Myocyte (in vitro differentiated cells): ENCODE measurements at regions not wholly inside any gene's neighbourhood (a gene's known extent, or its start where the extent isn't known, plus 50 kb on each side); places are given as distances from the start of the nearest gene placed in this dataset.
A peak's percentile ranks its signal among the peaks of the same experiment; 100 is the strongest.

ENCODE experiments used
- DNase-seq: peaks from one replicate; pipeline ENCODE4 v3.0.0-alpha.2; 2012; ENCODE audit warnings: low read depth

DNA sequence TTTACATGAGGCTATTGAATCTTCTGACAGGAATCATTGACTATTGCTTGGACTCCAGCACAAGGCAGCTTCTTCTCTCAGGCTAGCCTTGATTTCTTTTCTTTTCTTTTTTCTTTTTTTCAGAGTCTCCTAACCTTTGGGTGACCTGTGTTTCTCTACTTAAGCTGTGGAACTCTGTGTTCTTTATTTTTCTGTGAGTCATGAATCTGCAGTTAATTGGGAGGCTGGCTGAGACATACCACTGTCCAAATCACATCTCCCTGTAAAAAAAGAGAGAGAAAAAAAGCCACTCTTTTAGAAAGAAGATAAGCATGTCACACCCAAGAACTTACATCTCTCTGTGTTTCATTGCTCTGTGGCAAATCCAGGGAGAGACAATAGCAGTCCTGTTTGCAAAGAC lies 681.2 kb upstream of the TSPY4 start:
- DNase-seq = no peak

DNA sequence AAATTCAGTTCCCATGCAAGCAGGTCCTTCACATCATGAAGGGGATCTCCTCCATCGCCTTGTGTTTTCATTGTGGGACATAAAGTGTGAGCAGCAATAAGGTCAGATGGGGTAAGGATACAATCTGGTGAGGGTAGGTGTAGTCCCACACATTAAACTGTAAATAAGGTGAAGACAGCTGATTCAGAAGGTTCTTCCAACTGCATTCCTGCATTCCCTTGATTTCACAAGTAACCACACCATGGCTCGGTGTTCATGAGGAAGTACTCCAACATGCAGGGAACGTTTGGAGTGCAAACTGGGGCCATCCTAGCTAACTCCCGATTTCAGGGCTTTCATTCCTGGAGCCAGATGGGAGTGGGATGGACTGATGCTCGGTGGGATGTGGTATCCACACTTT lies 680.7 kb upstream of the TSPY4 start:
- DNase-seq = no peak

DNA sequence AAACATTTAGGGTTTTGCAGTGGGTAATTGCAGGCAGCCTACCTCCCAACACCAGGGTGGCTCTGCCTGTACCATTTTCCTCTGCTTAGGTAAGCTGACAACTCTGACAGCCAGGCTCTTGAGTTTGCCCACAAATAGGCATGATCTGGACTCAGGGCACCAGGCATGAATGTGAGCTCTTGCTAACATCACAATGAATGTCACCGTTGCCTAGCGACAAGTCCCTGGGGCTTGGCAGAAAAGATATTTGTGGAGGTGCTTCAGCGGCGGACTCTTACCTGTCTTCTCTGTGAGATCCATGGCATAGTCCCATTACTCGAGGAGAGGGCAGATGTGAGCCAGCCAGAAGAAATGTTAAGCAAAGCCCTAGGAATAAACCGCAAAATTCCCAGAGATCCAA lies 677.5 kb upstream of the TSPY4 start:
- DNase-seq = no peak

DNA sequence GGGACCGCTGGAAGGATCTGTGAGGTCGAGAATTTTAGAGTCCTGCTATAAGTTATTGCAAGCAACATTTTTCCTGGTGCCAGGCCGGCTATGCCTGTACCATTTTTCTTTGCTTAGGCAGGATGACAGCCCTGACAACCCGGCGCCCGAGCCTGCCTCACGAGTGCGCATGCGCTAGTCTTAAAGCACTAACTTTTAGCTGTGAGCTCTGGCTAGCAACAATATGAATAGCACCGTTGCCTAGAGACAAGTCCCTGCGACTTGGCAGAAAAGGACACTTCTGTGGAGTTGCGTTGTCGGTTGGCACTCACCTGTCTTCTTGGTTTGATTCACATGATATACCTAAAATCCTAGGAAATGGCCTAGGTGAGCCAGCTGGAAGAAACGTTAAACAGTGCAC lies 663.4 kb upstream of the TSPY4 start:
- no peak for DNase-seq

DNA sequence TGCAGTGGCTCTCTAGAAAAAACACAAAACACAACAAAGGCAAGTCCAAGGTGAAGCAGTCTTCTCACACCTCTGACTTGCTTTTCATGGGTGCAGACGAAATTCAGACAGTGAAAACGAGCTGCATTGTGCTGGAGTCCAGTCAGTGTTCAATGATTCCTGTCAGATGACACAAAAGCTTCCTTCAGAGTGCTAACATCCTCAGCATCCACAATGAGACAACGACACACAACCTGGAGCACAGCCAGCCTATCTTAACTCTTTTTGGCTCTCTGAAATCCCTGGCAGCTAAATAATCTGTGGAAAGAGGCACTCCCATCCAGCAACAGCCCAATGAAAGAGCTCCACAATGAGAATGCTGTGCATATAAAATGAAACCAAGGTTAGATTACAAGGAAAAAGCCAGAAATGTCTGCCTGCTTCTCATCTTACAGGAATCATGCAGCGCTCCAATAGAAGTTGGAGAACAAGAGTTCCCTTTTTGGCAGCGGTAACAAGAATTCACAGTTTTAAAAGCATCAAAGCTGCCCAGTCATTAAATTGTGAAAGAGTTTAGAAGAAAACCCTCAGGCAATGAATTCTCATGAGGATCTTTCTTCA lies 659.8 kb upstream of the TSPY4 start:
- no peak for DNase-seq

DNA sequence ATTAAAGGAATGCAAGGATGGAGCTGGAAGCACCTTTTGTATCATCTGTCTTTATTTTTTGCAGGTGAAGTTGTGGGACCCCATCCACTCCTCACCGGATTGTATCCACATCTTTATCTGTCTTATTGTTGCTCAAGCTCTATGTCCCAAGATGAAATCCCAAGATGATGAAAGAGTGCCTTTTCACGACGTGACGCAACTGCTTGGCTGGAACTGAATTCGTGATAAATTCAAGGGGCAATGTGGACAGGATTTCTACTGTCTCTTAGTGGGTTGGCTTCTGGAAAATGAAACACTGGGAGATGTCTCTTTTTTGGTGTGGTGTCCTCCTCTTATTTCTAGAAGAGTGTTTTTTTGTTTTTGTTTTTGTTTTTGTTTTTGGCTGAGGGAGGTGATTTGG lies 650.1 kb upstream of the TSPY4 start:
- DNase-seq = no peak

DNA sequence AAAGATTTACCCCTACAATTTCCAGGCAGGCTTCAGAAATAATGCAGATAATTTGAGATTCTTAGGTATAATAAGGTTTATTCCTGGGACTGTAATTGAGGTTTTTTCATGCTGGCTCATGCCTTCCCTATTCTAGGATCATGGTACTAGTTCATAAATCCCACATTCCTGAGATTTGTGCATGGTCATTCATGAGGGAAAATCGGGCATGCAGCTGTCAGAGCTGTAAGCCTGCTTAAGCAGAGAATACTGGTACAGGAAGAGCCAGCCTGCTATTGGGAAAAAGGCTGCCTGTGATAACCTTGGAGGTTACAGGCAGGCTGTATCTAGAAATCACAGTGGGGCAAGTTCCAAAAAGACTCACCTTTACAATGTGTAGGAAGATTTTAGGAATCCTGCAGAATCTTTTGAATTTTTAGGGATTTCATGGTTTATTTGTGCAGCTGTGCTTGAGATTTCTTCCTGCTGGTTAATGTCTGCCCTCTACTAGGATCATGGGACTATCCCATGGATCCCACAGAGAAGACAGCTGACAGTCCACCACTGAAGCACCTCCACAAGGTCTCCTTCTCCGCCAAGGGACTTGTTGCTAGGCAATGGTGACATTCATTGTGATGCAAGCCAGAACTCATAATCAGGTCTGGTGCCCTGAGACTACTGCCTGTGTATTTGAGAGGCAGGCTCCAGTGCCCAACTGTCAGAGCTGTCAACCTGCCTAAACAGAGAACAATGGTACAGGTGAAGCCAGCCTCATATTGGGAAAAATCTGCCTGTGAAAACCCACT lies 646.2 kb upstream of the TSPY4 start:
- peak; percentile 55 for DNase-seq

DNA sequence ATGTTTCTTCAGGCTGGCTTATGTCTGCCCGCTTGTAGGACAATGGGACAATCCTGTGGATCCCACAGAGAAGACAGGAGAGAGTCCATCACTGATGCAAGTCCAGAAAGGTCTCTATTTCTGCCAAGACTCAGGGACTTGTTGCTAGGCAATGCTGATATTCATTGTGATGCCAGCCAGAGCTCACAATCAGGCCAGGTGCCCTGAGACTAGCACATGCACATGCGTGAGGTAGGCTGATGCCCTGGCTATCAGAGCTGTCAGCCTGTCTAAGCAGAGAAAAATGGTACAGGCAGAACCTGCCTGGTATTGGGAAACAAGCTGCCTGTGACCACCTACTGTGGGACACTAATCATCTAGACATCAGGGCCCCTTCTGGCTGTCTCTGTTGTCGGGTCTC lies 638.7 kb upstream of the TSPY4 start:
- no peak for DNase-seq

DNA sequence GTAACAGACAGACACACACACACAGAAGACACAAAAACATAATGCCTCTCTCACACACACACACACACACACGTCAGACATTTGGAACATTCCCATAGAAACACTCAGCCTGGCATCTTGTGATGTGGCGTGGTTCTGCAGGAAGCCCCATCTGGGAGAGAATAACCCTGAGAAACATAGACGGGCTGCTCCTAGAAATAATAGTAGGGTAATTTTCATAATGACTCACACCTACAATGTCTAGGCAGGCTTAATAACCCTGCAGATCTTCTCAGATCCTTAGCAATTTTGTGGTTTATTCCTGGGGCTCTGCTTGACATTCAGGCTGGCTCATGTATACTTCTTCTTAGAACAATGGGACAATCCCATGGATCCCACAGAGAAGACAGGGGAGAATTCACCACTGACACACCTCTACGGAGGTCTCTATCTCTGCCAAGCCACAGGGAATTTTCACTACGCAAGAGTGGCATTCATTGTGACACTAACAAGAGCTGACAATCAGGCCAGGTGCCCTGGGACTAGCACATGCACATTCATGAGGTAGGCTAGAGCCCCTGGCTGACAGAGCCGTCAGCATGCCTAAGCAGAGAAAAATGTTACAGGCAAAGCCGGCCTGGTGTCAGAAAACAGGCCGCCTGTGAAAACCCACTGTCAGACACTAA lies 631.5 kb upstream of the TSPY4 start:
- no peak for DNase-seq

DNA sequence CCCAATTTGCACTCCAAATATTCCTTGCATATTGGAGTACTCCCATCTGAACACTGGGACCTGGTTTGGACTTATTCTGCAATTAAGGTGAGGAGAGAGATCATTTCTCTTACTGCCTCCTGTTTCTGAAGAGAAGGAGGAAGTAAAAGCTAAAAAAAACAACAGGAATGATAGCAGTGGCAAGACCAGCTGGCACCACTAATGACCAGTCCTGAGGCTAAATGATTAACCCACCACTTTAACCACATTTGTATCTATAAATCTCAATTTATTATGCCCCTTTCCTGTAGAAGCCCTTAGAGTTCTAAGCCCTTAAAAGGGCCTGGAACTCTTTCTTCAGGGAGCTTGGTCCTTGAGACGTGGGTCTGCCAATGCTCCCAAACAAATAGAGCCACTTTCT lies 625.0 kb upstream of the TSPY4 start:
- no peak for DNase-seq

DNA sequence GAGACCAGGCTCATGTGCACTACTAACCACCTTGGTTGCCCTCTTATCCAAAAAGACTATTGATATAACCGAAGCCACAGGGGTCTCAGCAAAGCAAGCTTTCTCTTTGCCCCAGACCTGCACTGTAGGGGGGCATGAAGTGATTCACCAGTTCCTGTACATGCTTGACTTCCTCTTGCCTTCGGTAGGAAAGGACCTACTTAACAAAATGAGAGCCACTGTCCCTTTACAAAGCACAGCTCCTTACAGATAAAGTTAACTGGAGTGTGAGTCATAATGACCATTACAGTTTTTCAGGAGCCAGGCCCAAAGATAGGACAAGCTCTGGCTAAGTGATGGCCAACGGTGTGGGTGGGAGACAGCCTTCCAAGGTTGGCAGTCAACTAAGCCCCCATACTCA lies 622.0 kb upstream of the TSPY4 start:
- DNase-seq = no peak

DNA sequence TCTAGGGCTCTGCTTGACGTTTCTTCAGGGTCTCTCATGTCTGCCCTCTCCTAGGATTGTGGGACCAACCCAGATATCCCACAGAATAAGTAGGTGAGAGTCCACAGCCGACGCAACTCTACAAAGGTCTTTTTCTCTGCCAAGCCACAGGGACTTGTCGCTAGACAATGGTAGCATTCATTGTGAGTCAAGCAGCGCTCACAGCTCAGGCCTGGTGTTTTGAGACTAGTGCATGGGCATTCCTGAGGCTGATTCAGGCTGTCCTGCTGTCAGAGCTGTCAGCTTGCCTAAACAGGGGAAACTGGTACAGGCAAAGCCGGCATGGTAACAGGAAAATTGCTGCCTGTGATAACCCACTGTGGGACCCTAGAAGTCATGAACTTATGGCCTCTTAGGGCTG lies 610.6 kb upstream of the TSPY4 start:
- DNase-seq = no peak

DNA sequence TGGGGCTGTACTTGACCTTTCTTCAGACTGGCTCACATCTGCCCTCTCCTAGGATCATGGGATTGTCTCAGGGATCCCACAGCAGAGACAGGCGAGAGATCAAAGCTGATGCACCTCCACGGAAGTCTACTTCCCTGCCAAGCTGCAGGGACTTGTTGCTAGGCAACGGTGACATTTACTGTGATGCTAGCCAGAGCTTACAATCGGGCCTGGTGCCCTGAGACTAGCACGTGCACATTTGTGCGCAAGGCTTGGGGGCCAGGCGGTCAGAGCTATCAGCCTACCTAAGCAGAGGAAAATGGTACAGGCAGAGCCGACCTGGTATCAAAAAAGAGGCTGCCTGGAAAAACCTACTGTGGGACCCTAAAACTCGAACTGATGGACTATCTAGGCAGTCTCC lies 607.3 kb upstream of the TSPY4 start:
- no peak for DNase-seq

DNA sequence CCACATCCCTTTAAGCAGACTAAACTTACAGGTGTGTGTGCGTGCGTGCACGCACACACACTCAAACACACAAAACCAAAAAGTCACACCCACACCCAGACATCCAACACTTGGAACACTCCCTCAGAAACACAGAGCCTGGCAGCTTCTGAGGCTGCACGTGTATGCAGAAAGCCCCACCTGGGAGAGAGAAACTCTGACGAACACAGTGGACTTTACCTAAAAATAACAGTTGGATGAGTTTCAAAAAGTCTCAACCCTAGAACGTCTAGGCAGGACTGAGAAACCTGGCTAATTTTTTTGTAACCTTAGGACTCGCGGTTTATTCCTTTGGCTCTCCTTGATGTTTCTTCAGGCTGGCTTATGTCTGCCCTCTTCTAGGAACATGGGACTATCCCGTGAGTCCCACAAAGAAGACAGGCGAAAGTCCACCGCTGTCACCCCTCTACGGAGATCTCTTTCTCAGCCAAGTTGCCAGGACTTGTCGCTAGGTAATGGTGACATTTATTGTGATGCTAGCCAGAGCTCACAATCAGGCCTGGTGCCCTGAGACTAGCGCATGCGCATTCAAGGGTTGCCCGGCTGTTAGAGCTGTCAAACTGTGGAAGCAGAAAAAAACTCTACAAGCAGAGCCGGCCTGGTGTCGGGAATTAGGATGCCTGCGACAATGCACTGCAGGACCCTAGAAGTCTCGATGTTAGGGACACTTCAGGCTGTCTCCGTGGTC lies 595.8 kb upstream of the TSPY4 start:
- DNase-seq = no peak

DNA sequence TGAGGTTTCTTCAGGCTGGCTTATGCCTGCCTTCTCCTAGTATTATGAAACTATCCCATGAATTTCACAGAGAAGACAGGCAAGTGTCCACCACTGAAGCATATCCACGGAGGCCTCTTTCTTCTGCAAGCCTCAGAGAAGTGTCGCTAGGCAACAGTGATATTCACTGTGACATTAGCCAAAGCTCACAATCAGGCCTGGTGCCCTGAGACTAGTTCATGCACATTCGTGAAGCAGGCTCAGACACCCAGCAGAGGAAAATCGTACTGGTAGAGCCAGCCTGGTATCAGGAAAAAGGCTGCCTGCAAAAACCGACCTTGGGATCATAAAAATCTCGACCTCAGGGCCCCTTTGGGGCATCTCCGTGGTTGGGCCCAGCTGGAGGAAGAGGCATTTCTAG lies 573.1 kb upstream of the TSPY4 start:
- no peak for DNase-seq

DNA sequence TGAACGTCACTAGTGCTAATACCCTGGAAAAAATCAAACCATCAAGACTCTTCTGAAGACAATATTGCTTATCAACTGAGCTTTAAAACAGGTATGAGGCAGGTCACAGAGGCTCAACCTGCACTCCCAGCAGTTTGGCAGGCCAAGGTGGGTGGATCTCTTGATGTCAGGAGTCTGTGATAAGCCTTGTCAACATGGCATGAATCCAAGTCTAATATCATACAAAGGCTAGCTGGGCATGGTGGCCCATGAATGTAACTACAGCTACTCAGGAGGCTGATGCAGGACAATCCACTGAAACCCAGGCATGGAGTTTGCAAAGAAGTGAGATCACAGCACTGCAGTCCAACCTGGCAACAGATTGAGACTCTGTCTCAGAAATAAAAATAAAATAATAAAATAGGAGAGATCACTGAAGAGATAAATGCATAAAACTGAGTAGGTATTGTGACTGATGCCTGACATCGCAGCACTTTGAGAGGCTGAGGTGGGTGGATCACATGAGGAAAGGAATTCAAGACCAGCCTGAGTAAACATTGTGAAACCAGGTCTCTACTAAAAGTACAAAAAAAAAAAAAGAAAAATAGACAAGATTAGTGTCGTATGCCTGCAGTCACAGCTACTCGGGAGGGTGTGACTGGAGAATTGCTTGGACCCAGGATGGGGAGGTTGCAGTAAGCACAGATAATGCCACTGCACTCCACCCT lies 555.9 kb upstream of the TSPY4 start:
- DNase-seq = no peak

DNA sequence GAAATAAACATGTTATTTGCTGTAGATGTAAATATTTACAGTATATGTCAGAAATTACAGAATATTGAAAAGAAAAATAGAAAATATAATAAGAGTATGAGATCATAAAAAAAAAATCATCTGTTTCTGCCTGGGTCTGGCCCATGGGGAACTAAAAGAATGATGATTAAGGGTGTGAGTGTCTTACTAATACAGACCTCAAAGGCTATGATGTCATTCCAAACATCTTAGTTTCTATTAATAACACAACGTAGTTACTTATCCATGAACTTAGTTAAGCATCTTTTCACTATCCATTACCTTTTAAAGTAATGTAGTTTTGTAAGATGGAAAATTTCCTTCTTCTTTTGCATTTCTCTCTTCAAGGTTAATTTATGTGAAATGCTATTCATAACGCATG lies 542.7 kb upstream of the TSPY4 start:
- no peak for DNase-seq

DNA sequence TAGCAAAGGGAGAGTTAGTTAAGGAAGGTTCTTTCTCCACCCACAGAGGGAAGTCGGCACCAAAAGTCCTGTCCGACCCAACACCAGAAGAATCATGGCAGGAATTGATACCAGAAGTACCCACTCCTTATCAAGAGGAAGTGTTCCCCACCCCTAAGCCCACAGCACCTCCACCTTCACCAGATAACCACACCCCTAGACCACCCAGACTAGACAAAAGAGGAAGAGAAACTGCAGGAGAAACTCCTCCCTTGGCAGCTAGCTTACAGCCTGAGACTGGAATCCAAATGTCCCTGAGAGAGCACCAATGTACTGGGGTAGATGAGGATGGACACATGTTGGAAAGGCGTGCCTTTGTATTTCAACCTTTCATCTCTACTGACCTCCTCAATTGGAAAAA lies 532.9 kb upstream of the TSPY4 start:
- no peak for DNase-seq

DNA sequence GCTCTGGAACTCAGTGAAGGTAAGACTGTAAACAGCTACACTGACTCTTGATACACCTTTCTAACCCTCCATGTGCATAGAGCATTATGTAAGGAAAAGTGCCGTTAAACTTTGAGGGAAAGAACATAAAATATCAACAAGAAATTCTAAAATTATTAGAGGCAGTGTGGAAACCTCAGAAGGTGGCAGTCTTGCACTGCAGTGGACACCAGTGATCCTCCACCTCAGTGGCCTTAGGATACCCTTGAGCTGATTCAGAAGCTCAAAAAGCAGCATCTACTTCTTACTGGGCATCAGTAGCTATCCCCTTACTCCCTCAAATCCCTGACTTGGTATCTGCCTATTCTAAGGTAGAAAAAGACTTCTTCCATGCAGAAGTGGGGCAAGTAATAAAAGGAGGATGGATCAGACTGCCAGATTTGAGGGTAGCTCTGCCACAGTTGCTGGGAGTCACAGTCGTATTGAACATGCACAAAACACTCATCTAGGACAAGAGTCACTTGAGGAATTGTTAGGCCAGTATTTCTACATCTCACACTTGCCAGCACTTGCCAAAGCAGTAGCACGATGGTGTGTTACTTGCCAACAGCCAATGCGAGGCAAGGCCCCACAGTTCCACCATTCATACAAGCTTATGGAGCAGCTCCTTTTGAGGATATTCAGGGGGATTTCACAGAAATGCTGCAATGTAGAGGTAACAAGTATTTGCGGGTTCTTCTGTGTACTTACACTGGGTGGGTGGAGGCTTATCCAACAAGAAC lies 529.4 kb upstream of the TSPY4 start:
- peak; percentile 36 for DNase-seq

DNA sequence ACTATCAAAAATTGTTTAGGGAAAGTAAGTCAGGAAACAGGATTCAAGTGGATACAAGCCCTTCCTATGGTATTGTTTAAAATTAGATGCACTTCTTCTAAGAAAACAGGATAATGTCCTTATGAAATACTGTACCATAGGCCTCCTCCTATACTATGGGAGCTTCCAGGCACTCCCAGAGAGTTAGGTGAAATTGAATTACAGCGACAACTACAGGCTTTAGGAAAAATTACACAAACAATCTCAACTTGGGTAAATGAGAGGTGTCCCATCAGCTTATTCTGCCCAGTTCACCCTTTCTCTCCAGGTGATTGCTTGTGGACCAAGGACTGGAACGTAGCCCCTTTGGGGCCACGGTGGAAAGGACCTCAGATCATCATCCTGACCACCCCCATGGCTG lies 528.7 kb upstream of the TSPY4 start:
- DNase-seq = no peak

DNA sequence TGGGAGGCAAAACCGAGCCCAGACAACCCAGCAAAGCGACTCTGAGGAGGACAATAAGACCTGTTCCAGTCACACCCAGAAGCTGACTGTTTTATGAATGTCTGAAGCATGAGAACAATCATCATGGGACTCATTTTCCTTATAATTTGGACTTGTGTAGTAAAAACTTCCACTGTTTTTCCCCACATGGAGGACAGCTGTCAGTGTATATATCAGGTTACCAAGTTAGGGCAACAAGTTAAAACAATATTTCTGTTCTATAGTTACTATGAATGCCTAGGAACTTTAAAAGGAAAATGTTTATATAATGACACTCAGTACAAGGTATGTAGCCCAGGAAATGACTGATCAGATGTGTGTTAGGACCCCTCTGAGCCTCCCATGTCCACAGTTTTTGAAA lies 528.2 kb upstream of the TSPY4 start:
- peak; percentile 46 for DNase-seq
